SU-DHL-6 (cell line): ENCODE measurements at regions not wholly inside any gene's neighbourhood (a gene's known extent, or its start where the extent isn't known, plus 50 kb on each side); places are given as distances from the start of the nearest gene placed in this dataset.

Experiments
- H2AFZ ChIP-seq: fragments of 200-600 bp; sonication (generic); 2 replicates; pipeline ENCODE4 v1.6.1; 2014; ENCODE audit warnings: low read depth, mild to moderate bottlenecking, moderate library complexity, mixed read lengths, antibody characterized with exemption, low read length; ENCODE audit not compliant: severe bottlenecking
- H3F3A ChIP-seq: fragments of 200-600 bp; shearing (Covaris generic); 2 replicates; pipeline ENCODE4 v1.6.0; 2016; ENCODE audit warnings: antibody characterized with exemption, mild to moderate bottlenecking; ENCODE audit not compliant: insufficient read depth
- H3K27ac ChIP-seq: fragments of 200-600 bp; sonication (generic); 2 replicates; pipeline ENCODE4 v1.5.1; 2016; ENCODE audit warnings: low read depth, mild to moderate bottlenecking, low read length, moderate library complexity, mixed read lengths
- H3K27me3 ChIP-seq: fragments of 200-600 bp; sonication (generic), shearing (Covaris generic); 2 replicates; pipeline ENCODE4 v1.6.0; 2014; ENCODE audit warnings: mild to moderate bottlenecking, low read length
- H3K36me3 ChIP-seq: fragments of 200-600 bp; sonication (generic); 2 replicates; pipeline ENCODE4 v1.6.1; 2014; ENCODE audit warnings: mild to moderate bottlenecking, low read length, mixed read lengths
- H3K4me2 ChIP-seq: fragments of 300-600, 200-600 bp; shearing (Covaris generic), sonication (generic); 2 replicates; pipeline ENCODE4 v1.6.0; 2014; ENCODE audit warnings: low read length, low read depth, mild to moderate bottlenecking; ENCODE audit not compliant: poor library complexity, severe bottlenecking
- H3K4me3 ChIP-seq: fragments of 200-600 bp; sonication (generic); 2 replicates; pipeline ENCODE4 v1.5.1; 2014; ENCODE audit warnings: antibody characterized with exemption, low read length, mild to moderate bottlenecking, mixed read lengths; ENCODE audit not compliant: insufficient read depth, poor library complexity, severe bottlenecking
- H3K79me2 ChIP-seq: fragments of 200-600 bp; sonication (generic); 2 replicates; pipeline ENCODE4 v1.6.1; 2014; ENCODE audit warnings: mild to moderate bottlenecking, low read length, moderate library complexity; ENCODE audit not compliant: insufficient read depth
- H3K9ac ChIP-seq: fragments of 200-600 bp; sonication (generic); 2 replicates; pipeline ENCODE4 v1.7.0; 2014; ENCODE audit warnings: mild to moderate bottlenecking, low read length
- H3K9me2 ChIP-seq: fragments of 200-600 bp; sonication (generic); replicated peaks from 2 replicates; pipeline ENCODE4 v1.6.1; 2014; ENCODE audit warnings: low read length; ENCODE audit not compliant: insufficient read depth
- H3K9me3 ChIP-seq: fragments of 200-600 bp; sonication (generic); 2 replicates; pipeline ENCODE4 v1.6.1; 2014; ENCODE audit warnings: low read length, mixed read lengths; ENCODE audit not compliant: insufficient read depth
- H4K20me1 ChIP-seq: fragments of 200-600 bp; sonication (generic); 2 replicates; pipeline ENCODE4 v1.6.1; 2014; ENCODE audit warnings: low read depth, mild to moderate bottlenecking, antibody characterized with exemption, low read length, moderate library complexity, mixed read lengths
- CTCF ChIP-seq: fragments of 200-600 bp; sonication (generic); IDR thresholded peaks from one replicate; pipeline ENCODE4 v1.5.1; 2017; ENCODE audit warnings: antibody characterized with exemption, mild to moderate bottlenecking, low read length, moderate library complexity; ENCODE audit not compliant: insufficient read depth, poor library complexity, severe bottlenecking
- EZH2phosphoT487 ChIP-seq: fragments of 200-600 bp; sonication (generic), shearing (Covaris generic); conservative IDR thresholded peaks from 2 replicates; pipeline ENCODE4 v1.6.1; 2018; ENCODE audit warnings: mild to moderate bottlenecking, antibody characterized with exemption, low read length, moderate library complexity, mixed read lengths

- Histone ChIP-seq H3K9me3 (no peaks in the 10 kb centered on the region), H3K9me2 (no peaks in the 10 kb centered on the region), H3F3A (no peaks in the 10 kb centered on the region), H3K4me3 (no peak overlapping the region), H3K27ac (no peak overlapping the region), H2AFZ (no peak overlapping the region), H3K4me2 (no peak overlapping the region), H3K9ac (no peak overlapping the region), H3K27me3 (no peaks in the 10 kb centered on the region), H3K79me2 (no peaks in the 10 kb centered on the region), H4K20me1 (no peaks in the 10 kb centered on the region), H3K36me3 (no peaks in the 10 kb centered on the region)
- no peak for TF ChIP-seq CTCF
- no peak for TF ChIP-seq EZH2phosphoT487
These were observed 202.4 kb downstream of the KCTD12 start for GRCh38 chr13:76683854-76684253.

GRCh38 chr13:76683168-76683567, 203.0 kb downstream of the KCTD12 start:
- no peaks in the 10 kb centered on the region for H3K79me2 ChIP-seq
- H4K20me1 ChIP-seq: no peaks in the 10 kb centered on the region
- no peak overlapping the region for H3K9ac ChIP-seq
- H3K9me2 ChIP-seq: no peaks in the 10 kb centered on the region
- H2AFZ ChIP-seq: no peak overlapping the region
- no peaks in the 10 kb centered on the region for H3K9me3 ChIP-seq
- TF ChIP-seq EZH2phosphoT487 (no peak), CTCF (no peak)
- no peaks in the 10 kb centered on the region for H3K27me3 ChIP-seq
- no peaks in the 10 kb centered on the region for H3K36me3 ChIP-seq
- H3K27ac ChIP-seq: no peak overlapping the region
- H3K4me2 ChIP-seq: no peak overlapping the region
- H3K4me3 ChIP-seq: no peak overlapping the region
- no peaks in the 10 kb centered on the region for H3F3A ChIP-seq

GRCh38 chr13:76680112-76680511, 206.1 kb downstream of the KCTD12 start:
- TF ChIP-seq EZH2phosphoT487 (no peak), CTCF (no peak)
- H3K79me2 ChIP-seq: no peaks in the 10 kb centered on the region

More at GRCh38 chr13:76680112-76680511, 206.1 kb downstream of the KCTD12 start:
- H3K36me3 ChIP-seq: no peaks in the 10 kb centered on the region
- H3K9me3 ChIP-seq: no peaks in the 10 kb centered on the region
- H2AFZ ChIP-seq: no peak overlapping the region
- H4K20me1 ChIP-seq: no peaks in the 10 kb centered on the region
- H3K9ac ChIP-seq: no peak overlapping the region
- H3F3A ChIP-seq: no peaks in the 10 kb centered on the region
- H3K27me3 ChIP-seq: no peaks in the 10 kb centered on the region
- no peak overlapping the region for H3K4me2 ChIP-seq
- no peaks in the 10 kb centered on the region for H3K9me2 ChIP-seq
- no peak overlapping the region for H3K4me3 ChIP-seq
- H3K27ac ChIP-seq: no peak overlapping the region
